ENCODE measurements at regions not wholly inside any gene's neighbourhood (a gene's known extent, or its start where the extent isn't known, plus 50 kb on each side); places are given as distances from the start of the nearest gene placed in this dataset.

DNA sequence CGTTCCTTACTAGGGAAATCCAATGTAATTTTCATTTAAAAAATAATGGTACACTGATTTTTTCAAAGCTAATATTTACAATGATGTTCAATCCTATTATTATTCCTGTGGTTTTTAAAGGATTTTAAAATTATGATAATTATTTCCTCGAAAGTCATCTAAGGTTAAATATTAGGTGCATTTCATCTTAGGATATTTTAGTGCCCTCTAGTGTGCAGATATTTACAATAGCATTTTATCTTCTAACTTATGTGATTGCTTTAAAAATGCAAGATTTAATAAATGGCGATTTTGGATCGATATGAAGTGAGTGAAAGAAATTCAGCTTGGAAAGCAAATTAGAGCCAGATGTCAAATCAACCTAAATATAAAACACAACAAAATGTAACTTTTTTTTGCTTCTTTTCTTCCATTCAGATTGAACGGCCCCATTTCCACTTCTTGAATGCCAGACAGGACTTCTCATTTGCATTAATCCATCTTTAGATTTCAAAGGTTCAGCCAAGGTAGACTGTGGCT, 293.5 kb downstream of the SLC6A15 start:
- H4K20me1 ChIP-seq (ENCODE audit: insufficient read depth, low read length) = no peaks in the 10 kb centered on the region
- intact Hi-C loops (cut with micrococcal nuclease) = no loop called here
- no peak overlapping the region for H3K4me3 ChIP-seq (replicated peaks in 1 of 3; ENCODE audit: low read depth in 2 of 3, low read length in 3 of 3)
- no CpG with 5 or more reads among the region's 5 CpGs for WGBS (ENCODE audit: insufficient coverage)
- Mint-ChIP-seq H3K36me3 (no peaks in the 10 kb centered on the region), H3K4me1 (no peaks in the 10 kb centered on the region), H3K4me3 (no peak overlapping the region), H3K9me3 (peaks cover 0 to 2% (median 0%) of the 10 kb centered on the region in 7 donors), H3K27me3 (ENCODE audit: low read depth in 3 of 3) (no peaks in the 10 kb centered on the region), H3K27ac (no peak overlapping the region)
- H3K4me2 ChIP-seq (replicated peaks; ENCODE audit: extremely low read depth, low read length, poor library complexity, severe bottlenecking) = no peak overlapping the region
- H3K27me3 ChIP-seq (ENCODE audit: control insufficient read depth in 2 of 2, insufficient read depth in 2 of 2, low read length in 2 of 2) = no peaks in the 10 kb centered on the region
- no peak for TF ChIP-seq CTCF (IDR thresholded peaks at IDR 0.05)
- no peaks in the 10 kb centered on the region for H3K79me2 ChIP-seq (ENCODE audit: insufficient read depth, low read length)
- H3K9ac ChIP-seq (ENCODE audit: insufficient read depth, low read length, poor library complexity, severe bottlenecking) = no peak overlapping the region
- no peaks in the 10 kb centered on the region for H3K4me1 ChIP-seq (ENCODE audit: control insufficient read depth in 1 of 2, insufficient read depth in 2 of 2, low read length in 2 of 2)
- no peak overlapping the region for H2AFZ ChIP-seq (ENCODE audit: insufficient read depth, low read depth, low read length, poor library complexity, severe bottlenecking)
- H3K27ac ChIP-seq (ENCODE audit: low read depth in 1 of 2, low read length in 2 of 2) = no peak overlapping the region
- H3K9me3 ChIP-seq (replicated peaks in 1 of 2; ENCODE audit: control insufficient read depth in 1 of 2, insufficient read depth in 1 of 2, low read length in 2 of 2) = no peaks in the 10 kb centered on the region
- no peak for DNase-seq
- H3K36me3 ChIP-seq (replicated peaks in 1 of 2; ENCODE audit: control insufficient read depth in 1 of 2, insufficient read depth in 2 of 2, low read length in 2 of 2) = no peaks in the 10 kb centered on the region

DNA sequence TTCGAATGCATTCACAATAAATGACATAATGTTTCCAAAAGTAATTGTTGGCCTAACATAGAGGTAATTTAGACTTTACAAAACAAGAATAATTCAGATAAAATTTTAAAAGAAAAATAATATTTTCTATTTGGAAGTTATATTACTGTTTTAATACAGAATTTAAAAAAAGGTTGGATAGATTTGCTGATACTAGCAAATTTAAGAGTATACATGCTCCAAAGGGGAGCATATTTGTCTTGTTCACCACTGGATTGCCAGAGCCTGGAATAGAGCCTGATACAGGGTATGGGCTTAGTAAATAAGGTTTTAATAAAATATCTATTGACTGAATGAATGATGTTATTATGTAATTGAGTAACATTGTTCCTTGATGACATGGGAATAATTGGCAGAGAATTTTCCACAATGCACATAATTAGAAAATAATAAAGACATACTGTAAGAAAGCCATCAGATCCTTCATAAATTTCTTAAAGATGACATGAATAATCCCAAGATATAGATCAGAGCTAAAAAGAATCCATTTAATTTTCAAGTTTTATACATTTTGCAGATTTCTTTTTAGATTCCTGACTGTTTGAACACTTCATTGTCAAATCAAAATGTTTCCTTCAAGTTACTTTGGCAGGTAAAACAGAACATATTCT, 305.3 kb downstream of the SLC6A15 start:
- H3K4me1 Mint-ChIP-seq = no peaks in the 10 kb centered on the region
- H3K9ac ChIP-seq (ENCODE audit: insufficient read depth, low read length, poor library complexity, severe bottlenecking) = no peak overlapping the region
- WGBS (ENCODE audit: insufficient coverage) = no CpG with 5 or more reads among the region's 1 CpG
- no peaks in the 10 kb centered on the region for H3K27me3 Mint-ChIP-seq (ENCODE audit: low read depth in 3 of 3)
- H3K27ac Mint-ChIP-seq = no peak overlapping the region
- TF ChIP-seq CTCF (IDR thresholded peaks at IDR 0.05) = no peak
- DNase-seq = no peak
- no peaks in the 10 kb centered on the region for H3K4me1 ChIP-seq (ENCODE audit: control insufficient read depth in 1 of 2, insufficient read depth in 2 of 2, low read length in 2 of 2)
- H3K36me3 ChIP-seq (replicated peaks in 1 of 2; ENCODE audit: control insufficient read depth in 1 of 2, insufficient read depth in 2 of 2, low read length in 2 of 2) = no peaks in the 10 kb centered on the region
- intact Hi-C loops (cut with micrococcal nuclease) = no loop called here
- no peaks in the 10 kb centered on the region for H3K9me3 ChIP-seq (replicated peaks in 1 of 2; ENCODE audit: control insufficient read depth in 1 of 2, insufficient read depth in 1 of 2, low read length in 2 of 2)
- no peak overlapping the region for H3K27ac ChIP-seq (ENCODE audit: low read depth in 1 of 2, low read length in 2 of 2)
- H3K4me2 ChIP-seq (replicated peaks; ENCODE audit: extremely low read depth, low read length, poor library complexity, severe bottlenecking) = no peak overlapping the region
- H2AFZ ChIP-seq (ENCODE audit: insufficient read depth, low read depth, low read length, poor library complexity, severe bottlenecking) = no peak overlapping the region
- H3K4me3 Mint-ChIP-seq = no peak overlapping the region
- no peaks in the 10 kb centered on the region for H3K27me3 ChIP-seq (ENCODE audit: control insufficient read depth in 2 of 2, insufficient read depth in 2 of 2, low read length in 2 of 2)
- no peaks in the 10 kb centered on the region for H3K79me2 ChIP-seq (ENCODE audit: insufficient read depth, low read length)
- H3K4me3 ChIP-seq (replicated peaks in 1 of 3; ENCODE audit: low read depth in 2 of 3, low read length in 3 of 3) = no peak overlapping the region
- H4K20me1 ChIP-seq (ENCODE audit: insufficient read depth, low read length) = no peaks in the 10 kb centered on the region
- H3K36me3 Mint-ChIP-seq = no peaks in the 10 kb centered on the region
- peaks cover 0 to 7% (median 0%) of the 10 kb centered on the region in 7 donors for H3K9me3 Mint-ChIP-seq

Measured in CD14-positive monocyte (primary cell).